Thyroid gland (tissue), 4 donors: ENCODE measurements at regions not wholly inside any gene's neighbourhood (a gene's known extent, or its start where the extent isn't known, plus 50 kb on each side); places are given as distances from the start of the nearest gene placed in this dataset.

Source experiments
- DNase-seq, 2 donors: peaks; one replicate each; pipeline ENCODE4 v3.0.0-alpha.2; 2019
- H3K27ac ChIP-seq, 3 donors: fragments of 200-600 bp; sonication (generic); 1 replicate in 2 of 3; 2 replicates in 1 of 3; pipeline ENCODE4 v1.5.1; 2016 to 2019; ENCODE audit warnings: mild to moderate bottlenecking in 1 of 3, moderate library complexity in 1 of 3
- H3K27me3 ChIP-seq: fragments of 200-600 bp; sonication (generic); one replicate; pipeline ENCODE4 v1.5.1; 2019
- H3K36me3 ChIP-seq, 2 donors: fragments of 200-600 bp; sonication (generic); one replicate each; pipeline ENCODE4 v1.5.1; 2016 to 2019
- H3K4me1 ChIP-seq, 2 donors: fragments of 200-600 bp; sonication (generic); one replicate each; pipeline ENCODE4 v1.5.1; 2017 to 2019
- H3K4me3 ChIP-seq, 3 donors: fragments of 200-600 bp; sonication (generic); replicated peaks in 1 of 3; 1 replicate in 2 of 3; 2 replicates in 1 of 3; pipeline ENCODE4 v1.5.1; 2016; ENCODE audit warnings: mild to moderate bottlenecking in 1 of 3
- H3K9me3 ChIP-seq: fragments of 200-600 bp; sonication (generic); one replicate; pipeline ENCODE4 v1.5.1; 2017
- POLR2A ChIP-seq, 2 donors: fragments of 450-650 bp; IDR thresholded peaks; one replicate each; pipeline ENCODE4 v1.6.1; 2017; ENCODE audit warnings: antibody characterized with exemption in 2 of 2, mild to moderate bottlenecking in 2 of 2, moderate library complexity in 1 of 2
- WGBS, 2 donors: methylation state at CpG; one replicate each; pipeline ENCODE4 v1.1.5; 2017; 5-methylcytosine and 5-hydroxymethylcytosine counted together
- intact Hi-C: fragments of 100-400 bp; cut with DNase I; formaldehyde crosslinking; loops from one replicate; pipeline ENCODE4 v1.15.1; 2023
- TF ChIP-seq, protein P1 (sequence below), 6 experiments: fragments of 200-600 bp in 3 of 6; fragments of 450-650 bp in 3 of 6; sonication (generic) in 3 of 6; IDR thresholded peaks; one replicate each; pipeline ENCODE4 v1.5.1; 2016 to 2019; ENCODE audit warnings: antibody characterized with exemption in 6 of 6, mild to moderate bottlenecking in 2 of 6, inconsistent platforms in 1 of 6, moderate library complexity in 1 of 6

- WGBS, 2 donors: 89 to 97% methylated on average over 7 of the region's 7 CpGs
- no peaks in the 10 kb centered on the region for H3K36me3 ChIP-seq
- DNase-seq: no peak
- no peaks in the 10 kb centered on the region for H3K4me1 ChIP-seq
- no peaks in the 10 kb centered on the region for H3K9me3 ChIP-seq
- no peak overlapping the region for H3K4me3 ChIP-seq
- TF ChIP-seq POLR2A (IDR thresholded peaks at IDR 0.05): no peak
- TF ChIP-seq, protein P1, sequence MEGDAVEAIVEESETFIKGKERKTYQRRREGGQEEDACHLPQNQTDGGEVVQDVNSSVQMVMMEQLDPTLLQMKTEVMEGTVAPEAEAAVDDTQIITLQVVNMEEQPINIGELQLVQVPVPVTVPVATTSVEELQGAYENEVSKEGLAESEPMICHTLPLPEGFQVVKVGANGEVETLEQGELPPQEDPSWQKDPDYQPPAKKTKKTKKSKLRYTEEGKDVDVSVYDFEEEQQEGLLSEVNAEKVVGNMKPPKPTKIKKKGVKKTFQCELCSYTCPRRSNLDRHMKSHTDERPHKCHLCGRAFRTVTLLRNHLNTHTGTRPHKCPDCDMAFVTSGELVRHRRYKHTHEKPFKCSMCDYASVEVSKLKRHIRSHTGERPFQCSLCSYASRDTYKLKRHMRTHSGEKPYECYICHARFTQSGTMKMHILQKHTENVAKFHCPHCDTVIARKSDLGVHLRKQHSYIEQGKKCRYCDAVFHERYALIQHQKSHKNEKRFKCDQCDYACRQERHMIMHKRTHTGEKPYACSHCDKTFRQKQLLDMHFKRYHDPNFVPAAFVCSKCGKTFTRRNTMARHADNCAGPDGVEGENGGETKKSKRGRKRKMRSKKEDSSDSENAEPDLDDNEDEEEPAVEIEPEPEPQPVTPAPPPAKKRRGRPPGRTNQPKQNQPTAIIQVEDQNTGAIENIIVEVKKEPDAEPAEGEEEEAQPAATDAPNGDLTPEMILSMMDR (IDR thresholded peaks at IDR 0.05): no peak
- no peak overlapping the region for H3K27ac ChIP-seq
- H3K27me3 ChIP-seq: no peaks in the 10 kb centered on the region
- intact Hi-C loops: no loop called here
Measured at GRCh38 chr9:89803403-89803802, 198.6 kb downstream of the GADD45G start.

DNA sequence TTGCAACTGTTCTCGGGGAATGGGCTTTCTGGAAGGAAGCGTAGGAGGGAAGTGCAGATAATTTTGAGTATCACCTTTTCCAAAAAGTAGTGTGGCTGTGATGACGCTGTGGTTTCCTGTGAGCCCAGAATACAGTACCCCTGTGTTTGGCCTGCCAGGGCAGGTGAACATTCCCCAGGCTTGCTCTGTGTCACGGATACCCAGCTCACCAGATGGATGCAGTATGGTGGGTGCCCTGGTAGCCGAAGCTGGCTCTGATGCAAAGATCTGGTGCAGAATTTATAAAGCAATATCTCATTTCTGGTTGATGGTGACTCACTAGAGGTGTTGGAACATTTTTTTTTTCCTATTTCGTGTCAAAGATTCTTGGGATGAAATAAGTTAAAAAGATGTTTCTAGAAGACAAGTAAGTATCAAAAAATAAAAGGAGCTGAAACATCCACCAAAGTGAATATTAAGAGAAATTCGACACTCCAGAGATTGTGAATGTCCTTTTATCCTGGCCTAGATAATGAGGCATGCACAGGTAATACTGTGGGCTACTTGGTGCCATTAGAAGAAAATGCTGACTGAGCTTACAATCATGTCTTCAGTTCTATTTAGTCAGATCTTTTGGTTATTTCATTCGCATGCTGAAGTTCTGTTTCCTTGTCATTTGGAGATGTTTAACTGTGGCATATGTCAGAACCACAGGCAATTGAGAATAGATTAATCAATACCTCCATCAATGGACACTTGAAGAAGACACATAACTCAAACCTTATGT is 200.1 kb downstream of the GADD45G start:
- intact Hi-C loops: no loop called here
- DNase-seq: no peak
- 89 to 90% methylated on average over 8 of the region's 8 CpGs for WGBS, 2 donors
- Histone ChIP-seq H3K36me3 (no peaks in the 10 kb centered on the region), H3K9me3 (no peaks in the 10 kb centered on the region), H3K4me3 (no peak overlapping the region), H3K27me3 (no peaks in the 10 kb centered on the region), H3K4me1 (peaks cover 0 to 3% of the 10 kb centered on the region in 2 donors), H3K27ac (no peak overlapping the region)
- no peak for TF ChIP-seq POLR2A (IDR thresholded peaks at IDR 0.05)
- TF ChIP-seq, protein P1 (IDR thresholded peaks at IDR 0.05): no peak

DNA sequence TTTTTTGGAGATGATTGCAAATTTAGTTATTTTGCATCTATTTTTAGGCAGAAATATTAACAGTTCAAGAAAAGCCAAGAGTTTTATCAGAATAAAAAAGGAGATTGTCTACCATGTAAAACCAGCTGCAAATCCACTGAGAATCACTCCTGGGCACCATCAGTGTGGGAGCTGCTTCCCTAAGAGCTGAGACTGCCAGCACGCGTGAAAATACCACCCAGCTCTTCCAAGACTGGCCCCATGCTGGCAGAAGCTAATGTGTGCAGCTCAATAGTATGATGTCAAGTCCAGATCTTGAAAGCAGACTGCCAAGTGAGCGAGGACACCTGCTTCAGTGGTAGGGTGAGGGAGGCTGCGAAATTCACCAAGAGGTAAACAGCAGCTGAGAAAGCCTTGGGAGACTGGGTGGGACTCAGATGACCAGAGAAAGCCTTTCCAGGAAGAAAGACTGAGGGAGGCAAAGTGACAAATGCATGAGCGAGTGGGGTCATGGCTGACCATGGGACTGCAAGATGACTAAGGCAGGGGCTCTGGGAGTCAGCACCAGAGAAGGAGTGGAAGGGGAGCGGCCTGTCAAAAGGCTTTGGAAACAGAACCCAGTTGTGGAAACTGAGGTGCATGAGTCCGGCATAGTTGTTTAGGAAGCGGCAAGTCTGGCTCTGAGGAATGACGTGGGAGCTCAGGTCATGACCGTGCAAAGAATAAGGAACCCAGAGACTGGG is 200.9 kb downstream of the GADD45G start:
- intact Hi-C loops: no loop called here

GRCh38 chr9:89806371-89807100 is 201.7 kb downstream of the GADD45G start:
- no peaks in the 10 kb centered on the region for H3K36me3 ChIP-seq
- peaks cover 7 to 11% of the 10 kb centered on the region in 2 donors for H3K4me1 ChIP-seq
- no peaks in the 10 kb centered on the region for H3K27me3 ChIP-seq
- DNase-seq: no peak
- H3K4me3 ChIP-seq: no peak overlapping the region
- H3K9me3 ChIP-seq: no peaks in the 10 kb centered on the region
- TF ChIP-seq, protein P1 (IDR thresholded peaks at IDR 0.05): no peak
- no peak for TF ChIP-seq POLR2A (IDR thresholded peaks at IDR 0.05)
- WGBS, 2 donors: 96 to 100% methylated on average over 4 of the region's 4 CpGs
- intact Hi-C loops: no loop called here
- no peak overlapping the region for H3K27ac ChIP-seq

More for the DNA sequence above, 200.9 kb downstream of the GADD45G start:
- Histone ChIP-seq H3K27ac (no peak overlapping the region), H3K4me1 (peaks cover 2 to 7% of the 10 kb centered on the region in 2 donors), H3K4me3 (no peak overlapping the region), H3K27me3 (no peaks in the 10 kb centered on the region), H3K9me3 (no peaks in the 10 kb centered on the region), H3K36me3 (no peaks in the 10 kb centered on the region)
- TF ChIP-seq, protein P1 (IDR thresholded peaks at IDR 0.05): no peak
- no peak for TF ChIP-seq POLR2A (IDR thresholded peaks at IDR 0.05)
- 93% methylated on average over 10 of the region's 10 CpGs for whole genome bisulfite sequencing, 2 donors
- DNase-seq: no peak
